SK-N-SH (cell line): ENCODE measurements at regions not wholly inside any gene's neighbourhood (a gene's known extent, or its start where the extent isn't known, plus 50 kb on each side); places are given as distances from the start of the nearest gene placed in this dataset.

Experiments used
- RXRA ChIP-seq: IDR thresholded peaks from 2 replicates; pipeline ENCODE4 v1.4.0; 2012; ENCODE audit warnings: low read depth, mild to moderate bottlenecking, borderline replicate concordance
- TF ChIP-seq, protein P1 (sequence below): fragments of 200-600 bp; sonication (generic); IDR thresholded peaks from 2 replicates; pipeline ENCODE4 v1.6.1; 2017; ENCODE audit warnings: antibody characterized with exemption, mild to moderate bottlenecking, moderate library complexity

DNA sequence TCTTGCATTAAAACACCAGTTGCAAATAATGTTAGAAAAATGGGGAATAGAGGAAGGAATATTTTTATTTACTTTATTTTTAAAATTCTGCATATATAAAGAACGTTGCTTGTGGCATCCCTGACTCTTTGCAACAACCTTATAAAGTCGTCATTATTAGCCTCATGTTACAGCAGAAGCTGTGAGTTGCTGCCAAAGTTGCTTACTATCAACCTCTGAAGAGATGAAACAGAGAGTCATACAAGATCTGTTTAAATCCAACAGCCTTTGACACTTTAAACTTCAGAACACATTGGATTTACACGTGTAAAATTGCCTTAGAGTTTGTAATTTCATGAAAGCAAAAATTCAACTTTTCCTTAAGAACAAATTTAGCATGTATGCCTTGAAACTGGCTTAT lies 221.9 kb downstream of the MRPL39 start:
- TF ChIP-seq, protein P1, sequence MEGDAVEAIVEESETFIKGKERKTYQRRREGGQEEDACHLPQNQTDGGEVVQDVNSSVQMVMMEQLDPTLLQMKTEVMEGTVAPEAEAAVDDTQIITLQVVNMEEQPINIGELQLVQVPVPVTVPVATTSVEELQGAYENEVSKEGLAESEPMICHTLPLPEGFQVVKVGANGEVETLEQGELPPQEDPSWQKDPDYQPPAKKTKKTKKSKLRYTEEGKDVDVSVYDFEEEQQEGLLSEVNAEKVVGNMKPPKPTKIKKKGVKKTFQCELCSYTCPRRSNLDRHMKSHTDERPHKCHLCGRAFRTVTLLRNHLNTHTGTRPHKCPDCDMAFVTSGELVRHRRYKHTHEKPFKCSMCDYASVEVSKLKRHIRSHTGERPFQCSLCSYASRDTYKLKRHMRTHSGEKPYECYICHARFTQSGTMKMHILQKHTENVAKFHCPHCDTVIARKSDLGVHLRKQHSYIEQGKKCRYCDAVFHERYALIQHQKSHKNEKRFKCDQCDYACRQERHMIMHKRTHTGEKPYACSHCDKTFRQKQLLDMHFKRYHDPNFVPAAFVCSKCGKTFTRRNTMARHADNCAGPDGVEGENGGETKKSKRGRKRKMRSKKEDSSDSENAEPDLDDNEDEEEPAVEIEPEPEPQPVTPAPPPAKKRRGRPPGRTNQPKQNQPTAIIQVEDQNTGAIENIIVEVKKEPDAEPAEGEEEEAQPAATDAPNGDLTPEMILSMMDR = no peak
- TF ChIP-seq RXRA = no peak
